ENCODE measurements at regions not wholly inside any gene's neighbourhood (a gene's known extent, or its start where the extent isn't known, plus 50 kb on each side); places are given as distances from the start of the nearest gene placed in this dataset.
"Not testable (repeated sequence)": the region's sequence is repeated elsewhere in the genome, so short reads cannot be mapped to it uniquely, and the experiment has no call there.

DNA sequence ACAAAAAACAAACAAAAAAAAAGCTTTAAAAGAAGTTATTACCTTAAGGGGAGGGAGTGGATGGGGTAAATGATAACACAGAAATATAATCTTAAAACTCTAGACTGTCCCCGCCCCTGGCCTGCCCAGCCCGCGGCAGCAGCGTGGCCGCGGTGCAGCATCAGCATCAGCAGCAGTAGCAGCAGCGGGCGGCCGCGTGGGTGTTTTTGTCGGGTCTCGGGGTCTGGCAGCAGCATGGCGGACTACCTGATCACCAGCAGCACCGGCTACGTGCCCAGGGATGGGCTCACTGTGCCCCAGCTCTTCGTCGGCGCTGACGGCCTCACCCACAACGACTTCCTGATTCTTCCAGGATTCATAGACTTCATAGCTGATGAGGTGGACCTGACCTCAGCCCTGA, 80.0 kb upstream of the ANKRD28 start:
- Histone ChIP-seq H3K27me3 (no peaks in the 10 kb centered on the region), H3K36me3 (replicated peaks in 1 of 2; ENCODE audit: insufficient read depth in 1 of 2, low read depth in 2 of 2) (no peaks in the 10 kb centered on the region), H3K4me1 (no peaks in the 10 kb centered on the region), H3K9me3 (no peaks in the 10 kb centered on the region), H3K4me3 (no peak overlapping the region), H3K27ac (no peak overlapping the region)
- DNase-seq (no peak), ATAC-seq (no peak)
- intact Hi-C loops (cut with DNase I): no loop called here
- no peak for TF ChIP-seq POLR2A (IDR thresholded peaks at IDR 0.05)
- TF ChIP-seq, protein P1, sequence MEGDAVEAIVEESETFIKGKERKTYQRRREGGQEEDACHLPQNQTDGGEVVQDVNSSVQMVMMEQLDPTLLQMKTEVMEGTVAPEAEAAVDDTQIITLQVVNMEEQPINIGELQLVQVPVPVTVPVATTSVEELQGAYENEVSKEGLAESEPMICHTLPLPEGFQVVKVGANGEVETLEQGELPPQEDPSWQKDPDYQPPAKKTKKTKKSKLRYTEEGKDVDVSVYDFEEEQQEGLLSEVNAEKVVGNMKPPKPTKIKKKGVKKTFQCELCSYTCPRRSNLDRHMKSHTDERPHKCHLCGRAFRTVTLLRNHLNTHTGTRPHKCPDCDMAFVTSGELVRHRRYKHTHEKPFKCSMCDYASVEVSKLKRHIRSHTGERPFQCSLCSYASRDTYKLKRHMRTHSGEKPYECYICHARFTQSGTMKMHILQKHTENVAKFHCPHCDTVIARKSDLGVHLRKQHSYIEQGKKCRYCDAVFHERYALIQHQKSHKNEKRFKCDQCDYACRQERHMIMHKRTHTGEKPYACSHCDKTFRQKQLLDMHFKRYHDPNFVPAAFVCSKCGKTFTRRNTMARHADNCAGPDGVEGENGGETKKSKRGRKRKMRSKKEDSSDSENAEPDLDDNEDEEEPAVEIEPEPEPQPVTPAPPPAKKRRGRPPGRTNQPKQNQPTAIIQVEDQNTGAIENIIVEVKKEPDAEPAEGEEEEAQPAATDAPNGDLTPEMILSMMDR (IDR thresholded peaks at IDR 0.05): no peak
- 95 to 97% methylated on average over 10 to 20 of the region's 20 CpGs for WGBS, 2 donors

DNA sequence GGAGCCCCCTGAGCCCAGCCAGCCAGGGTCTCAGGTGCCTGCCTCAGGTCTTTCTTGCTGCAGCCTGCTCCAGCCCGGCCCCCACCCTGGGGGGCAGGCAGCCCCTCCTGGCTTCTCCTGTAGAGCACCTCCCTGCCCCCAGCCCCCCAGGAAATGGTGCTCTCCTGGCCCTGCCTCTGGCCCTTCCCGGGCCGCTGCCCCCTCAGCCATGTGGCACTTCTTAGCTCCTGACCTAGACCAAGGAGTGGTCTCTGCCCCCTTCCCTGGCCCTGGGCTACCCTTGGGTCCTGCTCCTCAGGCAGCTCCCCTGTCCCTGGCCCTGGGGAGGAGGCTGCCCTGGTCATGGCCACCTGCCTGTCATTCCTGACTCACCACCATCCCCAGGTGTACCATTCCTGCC, 82.0 kb upstream of the ANKRD28 start:
- H3K27ac ChIP-seq; H3K4me1 ChIP-seq; H3K9me3 ChIP-seq; H3K27me3 ChIP-seq; intact Hi-C loops (cut with DNase I); DNase-seq; H3K4me3 ChIP-seq; H3K36me3 ChIP-seq (replicated peaks in 1 of 2; ENCODE audit: insufficient read depth in 1 of 2, low read depth in 2 of 2); ATAC-seq: not testable (repeated sequence)
- 100% methylated on average over 1 to 2 of the region's 3 CpGs for WGBS, 2 donors

DNA sequence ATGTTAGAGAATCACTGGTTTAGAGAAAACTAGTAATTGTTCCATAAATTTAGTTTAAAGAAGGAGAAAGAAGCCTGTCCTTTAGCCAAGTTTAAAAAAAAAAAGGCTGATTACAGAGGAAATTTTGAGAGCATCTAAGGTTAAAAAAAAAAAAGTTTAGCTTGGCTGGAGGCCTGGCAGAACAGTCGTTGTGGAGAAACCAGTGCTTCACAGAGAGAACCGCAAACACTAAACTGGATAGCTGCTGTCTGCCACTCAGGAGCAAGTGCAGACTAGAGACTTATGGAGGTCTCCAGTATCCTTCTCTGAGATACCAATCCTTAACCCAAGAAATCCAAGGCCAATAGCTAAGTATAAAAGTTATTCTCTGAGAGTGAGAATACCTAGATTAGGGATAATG, 84.8 kb upstream of the ANKRD28 start:
- intact Hi-C loops (cut with DNase I): no loop called here
- Histone ChIP-seq H3K9me3 (no peaks in the 10 kb centered on the region), H3K36me3 (replicated peaks in 1 of 2; ENCODE audit: insufficient read depth in 1 of 2, low read depth in 2 of 2) (no peaks in the 10 kb centered on the region), H3K27ac (no peak overlapping the region), H3K4me3 (no peak overlapping the region), H3K4me1 (no peaks in the 10 kb centered on the region), H3K27me3 (no peaks in the 10 kb centered on the region)
- no peak for TF ChIP-seq POLR2A (IDR thresholded peaks at IDR 0.05)
- TF ChIP-seq, protein P1 (IDR thresholded peaks at IDR 0.05): no peak
- WGBS, 2 donors: 41 to 47% methylated on average over 2 of the region's 2 CpGs
- no peak for DNase-seq
- no peak for ATAC-seq

DNA sequence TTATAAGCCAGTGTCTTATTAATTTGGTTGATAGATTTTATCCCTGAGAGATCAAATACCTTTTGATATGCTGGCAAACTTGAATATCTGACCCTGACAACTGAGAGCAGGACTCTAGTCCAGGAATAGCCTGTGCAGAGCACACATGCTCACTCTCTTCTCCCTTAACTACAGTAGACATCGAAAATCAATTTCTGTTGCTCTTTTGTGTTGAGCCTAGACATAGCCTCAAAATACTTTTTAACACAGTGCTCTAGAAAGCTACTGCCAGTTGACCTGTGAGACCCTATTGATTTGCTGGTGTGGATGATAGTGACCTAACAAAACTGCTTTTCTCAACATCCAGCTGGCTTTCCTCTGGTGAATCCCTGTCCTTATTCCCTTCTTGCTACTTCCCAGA, 86.4 kb upstream of the ANKRD28 start:
- no peak for ATAC-seq
- Histone ChIP-seq H3K27me3 (no peaks in the 10 kb centered on the region), H3K4me1 (no peaks in the 10 kb centered on the region), H3K27ac (no peak overlapping the region), H3K36me3 (replicated peaks in 1 of 2; ENCODE audit: insufficient read depth in 1 of 2, low read depth in 2 of 2) (no peaks in the 10 kb centered on the region), H3K9me3 (no peaks in the 10 kb centered on the region), H3K4me3 (no peak overlapping the region)
- intact Hi-C loops (cut with DNase I): no loop called here
- no peak for DNase-seq
- TF ChIP-seq, protein P1 (IDR thresholded peaks at IDR 0.05): no peak
- no peak for TF ChIP-seq POLR2A (IDR thresholded peaks at IDR 0.05)
- WGBS, 2 donors: 87 to 95% methylated on average over 1 of the region's 1 CpG

DNA sequence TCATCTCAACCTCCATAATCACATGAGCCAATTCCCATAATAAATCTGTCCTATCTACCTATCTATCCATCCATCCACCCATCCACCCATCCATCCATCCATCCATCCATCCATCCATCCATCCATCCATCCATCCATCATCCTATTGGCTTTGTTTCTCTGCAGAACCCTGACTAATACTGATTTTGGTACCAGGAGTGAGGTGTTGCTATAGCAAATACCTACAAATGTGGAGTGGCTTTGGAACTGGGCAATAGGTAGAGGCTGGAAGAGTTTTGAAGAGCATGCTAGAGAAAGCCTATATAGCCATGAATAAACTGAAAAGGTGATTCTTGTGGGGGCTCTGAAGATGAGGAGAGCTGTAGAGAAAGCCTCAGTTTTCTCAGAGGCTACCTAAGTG, 88.7 kb upstream of the ANKRD28 start:
- no peak for TF ChIP-seq POLR2A (IDR thresholded peaks at IDR 0.05)
- TF ChIP-seq, protein P1 (IDR thresholded peaks at IDR 0.05): no peak
- no peaks in the 10 kb centered on the region for H3K36me3 ChIP-seq (replicated peaks in 1 of 2; ENCODE audit: insufficient read depth in 1 of 2, low read depth in 2 of 2)
- no peaks in the 10 kb centered on the region for H3K27me3 ChIP-seq
- ATAC-seq (no peak), DNase-seq (no peak)
- no peak overlapping the region for H3K27ac ChIP-seq
- no peak overlapping the region for H3K4me3 ChIP-seq
- intact Hi-C loops (cut with DNase I): no loop called here
- H3K4me1 ChIP-seq: no peaks in the 10 kb centered on the region
- no peaks in the 10 kb centered on the region for H3K9me3 ChIP-seq

Measured in body of pancreas (tissue), 4 donors.